ENCODE measurements at regions not wholly inside any gene's neighbourhood (a gene's known extent, or its start where the extent isn't known, plus 50 kb on each side); places are given as distances from the start of the nearest gene placed in this dataset.

DNA sequence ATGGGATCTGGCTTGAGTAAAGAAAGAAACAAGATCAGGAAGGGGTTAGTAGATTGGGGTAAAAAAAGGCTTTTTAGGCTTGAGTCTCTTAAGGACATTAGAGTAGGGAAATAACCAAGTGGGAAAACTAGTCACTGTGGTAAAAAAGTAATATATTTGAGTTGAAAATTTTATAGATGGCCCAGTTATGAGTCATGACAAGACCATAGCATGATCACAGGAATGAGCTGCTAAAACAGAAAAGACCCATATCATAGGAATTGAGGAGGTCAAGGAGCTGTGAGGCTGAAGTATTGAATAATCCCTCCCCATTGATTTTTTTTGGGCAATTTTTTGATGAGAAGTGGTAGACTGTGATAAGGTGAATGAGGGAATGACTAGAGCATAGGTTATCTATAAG is 69.2 kb upstream of the TBC1D5 start:
- no peak for DNase-seq (ENCODE audit: low read depth in 4 of 4, low spot score in 1 of 4)

DNA sequence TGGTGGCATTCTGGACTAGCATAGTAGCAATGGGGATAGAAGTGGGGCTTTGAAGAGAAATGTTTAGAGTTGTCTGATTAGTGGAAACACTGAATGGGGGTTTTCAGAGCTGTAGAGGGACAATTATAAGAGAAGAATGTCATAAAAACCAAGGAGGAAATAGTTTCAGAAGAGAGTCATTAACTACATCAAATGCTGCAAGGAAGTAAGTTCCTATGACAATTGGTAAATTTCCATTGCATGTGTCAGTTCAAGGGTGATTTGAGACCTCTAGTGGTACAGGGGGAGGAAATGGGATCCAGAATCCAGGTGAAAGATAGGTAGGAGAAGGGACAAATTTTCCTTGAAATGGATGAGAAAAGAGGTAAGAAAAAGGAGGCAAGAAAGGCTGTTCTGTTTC is 68.3 kb upstream of the TBC1D5 start:
- no peak for DNase-seq (ENCODE audit: low read depth in 4 of 4, low spot score in 1 of 4)

DNA sequence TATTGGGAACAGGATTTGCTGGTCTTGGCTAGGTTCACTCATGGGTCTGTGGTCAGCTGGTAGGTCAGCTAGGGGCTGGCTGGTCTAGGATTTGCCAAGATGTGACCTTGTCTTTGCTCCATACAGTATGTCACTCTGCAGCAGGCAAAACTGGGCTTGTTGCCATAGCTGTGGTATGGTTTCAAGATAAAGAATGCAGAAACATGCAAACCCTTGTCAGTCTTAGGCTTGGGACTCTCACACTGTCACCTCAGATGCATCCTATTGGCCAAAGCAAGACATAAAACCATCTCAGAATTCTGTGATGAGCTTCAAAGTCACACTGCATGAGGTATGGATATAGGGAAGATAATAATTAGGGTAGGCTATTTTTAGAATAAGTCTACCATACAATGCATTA is 66.6 kb upstream of the TBC1D5 start:
- no peak for DNase-seq (ENCODE audit: low read depth in 4 of 4, low spot score in 1 of 4)

DNA sequence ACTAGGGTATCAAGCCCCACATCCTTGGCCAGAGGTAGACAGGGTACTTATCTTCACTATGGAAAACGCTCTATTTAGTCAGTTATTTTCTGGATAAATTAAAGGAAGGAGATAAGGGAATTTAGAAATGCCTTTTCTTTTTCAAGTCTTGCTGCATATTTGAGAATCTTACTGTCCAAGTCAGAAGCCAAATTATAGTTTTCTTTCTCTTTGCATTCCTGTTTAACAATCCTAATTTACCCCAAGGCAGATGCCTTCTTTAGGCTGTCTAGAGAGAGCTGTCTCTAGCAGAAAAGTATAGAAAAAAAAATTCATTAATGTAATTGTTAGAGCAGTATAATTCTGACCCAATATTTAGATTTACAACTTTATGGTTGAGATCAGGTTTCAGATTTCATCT is 64.4 kb upstream of the TBC1D5 start:
- no peak for DNase-seq (ENCODE audit: low read depth in 4 of 4, low spot score in 1 of 4)

DNA sequence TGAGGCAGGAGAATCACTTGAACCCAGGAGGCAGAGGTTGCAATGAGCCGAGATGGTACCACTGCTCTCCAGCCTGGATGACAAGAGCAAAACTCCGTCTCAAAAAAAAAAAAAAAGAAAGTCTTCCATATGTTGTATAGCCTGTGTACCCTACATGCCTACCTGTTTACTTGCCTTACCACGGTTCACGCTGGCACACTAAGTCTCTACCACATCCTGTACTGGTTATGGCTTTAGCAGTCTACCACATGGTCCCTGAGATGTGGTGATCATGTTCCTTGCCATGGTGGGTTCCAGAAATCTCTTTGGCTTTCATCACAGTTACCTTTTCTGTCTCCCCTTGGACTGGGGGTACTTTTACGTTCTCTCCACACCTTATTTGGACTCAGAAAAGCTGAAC is 63.8 kb upstream of the TBC1D5 start:
- no peak for DNase-seq (ENCODE audit: low read depth in 4 of 4, low spot score in 1 of 4)

DNA sequence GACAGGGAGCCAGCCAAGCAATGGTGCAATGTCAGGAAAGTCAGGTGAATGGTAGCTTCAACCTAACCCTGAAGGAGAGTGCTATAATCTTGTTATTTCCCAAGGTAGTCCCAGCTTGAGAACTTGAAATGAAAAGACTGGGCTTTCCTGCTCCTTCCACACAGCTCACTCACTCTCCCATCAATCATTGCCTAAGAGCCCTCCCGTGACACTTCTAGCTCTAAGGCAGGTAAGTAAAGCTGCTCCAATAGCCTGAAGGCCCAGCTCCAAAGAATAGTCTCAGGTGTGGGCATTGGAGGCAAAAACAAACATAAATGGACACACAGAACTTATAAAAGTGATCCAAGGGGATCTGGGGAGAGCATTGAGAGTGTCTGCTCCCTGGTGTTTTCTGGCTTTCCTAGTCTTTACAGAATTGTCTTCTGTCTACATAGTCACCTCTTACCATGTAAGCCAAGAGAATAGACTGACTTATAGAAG is 63.1 kb upstream of the TBC1D5 start:
- DNase-seq (ENCODE audit: low read depth in 4 of 4, low spot score in 1 of 4): no peak

DNA sequence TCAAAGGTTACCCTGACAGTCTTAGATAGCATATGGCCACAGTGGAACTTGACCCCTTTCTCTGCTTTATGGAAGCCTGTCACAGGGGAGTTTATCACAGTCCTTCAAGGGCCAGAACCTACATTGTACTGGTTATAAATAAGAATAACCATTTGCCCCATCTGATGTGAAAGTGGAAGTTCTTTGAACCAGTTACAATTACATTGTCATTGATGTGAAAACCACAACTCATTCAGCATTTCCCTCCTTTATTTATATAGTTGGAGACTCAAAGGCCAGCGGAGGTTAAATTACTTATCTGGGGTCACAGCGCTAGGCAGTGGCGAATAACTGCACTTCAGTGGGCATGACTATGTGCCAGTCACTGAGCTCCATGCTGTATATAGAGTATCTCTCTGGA is 60.5 kb upstream of the TBC1D5 start:
- DNase-seq (ENCODE audit: low read depth in 4 of 4, low spot score in 1 of 4): no peak

DNA sequence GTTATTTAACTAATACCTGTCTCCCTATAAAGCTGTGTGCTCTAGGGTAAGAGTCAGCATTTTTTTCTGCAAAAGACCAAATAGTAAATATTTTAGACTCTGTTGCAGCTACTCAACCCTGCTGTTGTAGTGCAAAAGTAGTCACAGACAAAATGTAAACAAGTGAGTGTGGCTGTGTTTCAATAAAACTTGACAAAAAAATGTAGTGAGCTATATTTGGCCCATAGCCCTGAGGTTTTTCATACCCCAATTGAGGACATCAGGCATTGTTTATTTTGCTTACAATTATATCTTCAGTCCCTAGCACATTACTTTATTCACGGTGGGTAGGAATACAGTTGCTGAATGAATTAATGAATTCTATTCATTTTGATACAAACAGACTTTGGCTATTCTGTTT is 58.7 kb upstream of the TBC1D5 start:
- no peak for DNase-seq (ENCODE audit: low read depth in 4 of 4, low spot score in 1 of 4)

DNA sequence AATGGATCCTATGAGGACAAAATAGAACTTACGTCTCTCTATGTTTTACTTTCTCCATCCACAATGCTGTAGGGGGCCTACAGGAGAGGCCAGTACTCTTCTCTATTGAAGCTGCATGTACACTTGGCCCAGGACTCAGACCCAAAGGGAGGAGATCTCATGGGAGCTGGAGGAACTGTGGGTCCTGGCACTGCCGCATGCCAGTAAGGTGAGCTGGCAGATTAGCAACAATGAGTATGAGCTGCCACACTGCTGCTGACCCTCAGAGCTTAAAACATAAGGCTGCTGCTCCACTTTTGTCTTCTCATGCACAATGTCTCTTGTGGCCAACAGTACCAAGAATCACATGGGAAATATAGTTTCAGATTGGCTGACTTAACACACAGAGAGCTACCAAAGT is 57.8 kb upstream of the TBC1D5 start:
- no peak for DNase-seq (ENCODE audit: low read depth in 4 of 4, low spot score in 1 of 4)

DNA sequence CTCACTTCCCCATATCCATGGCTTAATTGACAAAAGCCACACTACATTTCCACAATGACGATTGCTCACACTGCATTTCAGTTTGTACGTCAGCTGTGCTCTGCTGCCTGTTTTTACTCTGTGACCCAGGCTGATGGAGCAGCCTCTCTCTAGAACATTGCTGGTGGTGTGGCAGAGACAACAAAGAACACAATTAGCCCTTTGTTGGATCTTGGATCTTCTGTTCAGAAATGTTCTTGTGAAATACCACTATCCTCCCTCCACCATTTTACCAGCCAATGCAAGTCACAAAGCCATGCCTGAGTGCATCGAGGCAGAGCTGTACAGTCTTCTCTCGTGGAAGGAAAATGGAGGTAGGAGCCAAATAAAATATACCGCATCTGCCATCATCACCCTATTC is 56.9 kb upstream of the TBC1D5 start:
- DNase-seq (ENCODE audit: low read depth in 4 of 4, low spot score in 1 of 4): no peak

DNA sequence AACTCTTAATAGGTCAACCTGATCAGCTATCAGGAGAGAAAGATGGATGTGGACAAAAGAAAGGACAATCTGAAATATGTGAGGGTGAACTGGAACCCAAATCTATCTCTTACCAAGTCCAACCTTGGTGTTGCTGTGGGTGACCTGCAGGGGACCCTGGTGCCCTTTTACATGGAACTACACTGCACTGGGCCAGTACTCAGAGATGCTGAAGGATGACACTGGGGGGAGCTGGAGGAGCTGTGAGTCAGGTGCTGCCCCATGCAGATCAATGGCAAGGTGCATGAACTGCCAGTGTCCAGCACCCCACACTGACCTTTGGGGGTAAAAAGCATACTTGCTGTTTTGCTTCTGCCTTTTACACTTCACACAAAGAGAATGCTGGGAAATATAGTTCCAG is 55.6 kb upstream of the TBC1D5 start:
- DNase-seq (ENCODE audit: low read depth in 4 of 4, low spot score in 1 of 4): no peak

DNA sequence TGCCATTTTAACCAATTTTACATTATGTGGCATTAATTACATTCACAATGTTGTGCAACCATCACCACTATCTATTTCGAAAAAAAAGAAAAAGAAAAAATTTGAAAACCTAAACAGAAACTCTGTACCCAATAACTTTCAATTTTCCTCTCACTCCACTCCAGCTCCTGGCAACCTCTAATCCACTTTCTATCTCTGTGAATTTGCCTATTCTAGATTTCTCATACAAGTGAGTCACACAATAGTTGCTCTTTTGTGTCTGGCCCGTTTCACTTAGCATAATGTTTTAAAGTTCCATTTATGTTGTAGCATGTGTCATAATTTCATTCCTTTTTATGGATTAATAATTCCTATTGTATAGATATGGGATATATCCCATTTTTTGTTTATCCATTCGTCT is 53.3 kb upstream of the TBC1D5 start:
- no peak for DNase-seq (ENCODE audit: low read depth in 4 of 4, low spot score in 1 of 4)

DNA sequence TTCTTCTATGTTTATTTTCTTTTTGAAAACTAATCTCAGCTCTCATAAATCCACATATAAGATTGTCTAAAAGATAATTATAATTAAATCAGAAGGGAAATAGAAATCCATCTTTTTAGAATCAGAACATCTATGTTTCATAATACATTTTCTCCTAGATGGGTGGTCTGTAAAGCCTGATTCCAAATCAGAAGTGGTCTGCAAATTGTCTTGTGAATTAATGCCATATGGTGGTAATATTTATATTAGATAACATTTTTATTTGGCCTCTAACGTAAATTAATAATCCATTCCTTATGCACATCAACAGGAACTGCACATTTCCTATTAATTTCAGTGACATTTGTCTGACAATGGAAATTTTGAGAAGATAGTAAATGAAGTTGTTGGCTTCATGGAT is 52.8 kb upstream of the TBC1D5 start:
- no peak for DNase-seq (ENCODE audit: low read depth in 4 of 4, low spot score in 1 of 4)

DNA sequence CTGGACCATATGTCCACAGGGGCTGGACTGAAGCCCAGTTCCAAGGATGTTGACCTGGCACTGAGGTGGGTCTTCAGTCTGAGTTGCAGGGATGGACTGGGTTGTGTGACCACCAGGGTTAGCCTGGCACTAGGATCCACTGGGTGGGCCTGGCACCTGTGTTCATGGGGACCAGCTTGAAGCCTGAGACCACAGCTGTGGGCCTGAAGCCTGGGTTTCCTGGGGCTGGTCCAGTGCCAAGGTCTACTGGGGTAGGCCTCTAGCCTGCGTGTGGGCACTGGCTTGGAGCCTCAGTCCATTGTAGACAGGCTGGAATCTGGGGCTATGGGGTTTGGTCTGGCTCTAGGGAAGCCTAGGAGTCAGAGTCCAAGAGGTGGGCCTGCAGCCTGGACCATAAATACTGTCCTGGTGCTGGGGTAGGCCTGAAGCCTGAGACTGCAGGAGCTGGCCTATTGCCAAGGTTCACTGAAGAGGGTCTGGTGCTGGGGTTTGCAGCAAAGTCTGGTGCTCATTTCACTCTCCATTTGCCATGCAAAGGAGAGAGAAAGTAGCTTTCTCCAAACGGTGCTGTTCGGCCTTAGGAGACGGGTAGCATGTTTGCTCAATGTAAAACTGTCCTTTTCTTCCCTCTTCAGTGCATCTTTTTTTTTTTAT is 51.2 kb upstream of the TBC1D5 start:
- no peak for DNase-seq (ENCODE audit: low read depth in 4 of 4, low spot score in 1 of 4)

Data from stimulated activated CD4-positive, alpha-beta T cell treated with anti-CD3 and anti-CD28 coated beads, Interleukin-1b, Interleukin-23, amount 100 ng/mL, for 24 hours (primary cell).